Dendritic cell treated with granulocyte-macrophage colony-stimulating factor and Interleukin-4, amounts not matched to agents 40 ng/mL and 50 ng/mL, for 4 days (primary cell): ENCODE measurements at regions not wholly inside any gene's neighbourhood (a gene's known extent, or its start where the extent isn't known, plus 50 kb on each side); places are given as distances from the start of the nearest gene placed in this dataset.
"Not testable (repeated sequence)": the region's sequence is repeated elsewhere in the genome, so short reads cannot be mapped to it uniquely, and the experiment has no call there.

Experiments
- H3K27ac Mint-ChIP-seq: one replicate; pipeline ENCODE4 v1.8.0; 2022; ENCODE audit warnings: mild to moderate bottlenecking, mixed read lengths
- H3K27me3 Mint-ChIP-seq: one replicate; pipeline ENCODE4 v1.8.0; 2022; ENCODE audit warnings: mild to moderate bottlenecking, mixed read lengths
- H3K36me3 Mint-ChIP-seq: one replicate; pipeline ENCODE4 v1.8.0; 2022; ENCODE audit warnings: low read depth, mixed read lengths
- H3K4me1 Mint-ChIP-seq: one replicate; pipeline ENCODE4 v1.8.0; 2022; ENCODE audit warnings: low read depth, mixed read lengths
- H3K4me3 Mint-ChIP-seq: one replicate; pipeline ENCODE4 v1.8.0; 2022; ENCODE audit warnings: mild to moderate bottlenecking, moderate library complexity, mixed read lengths
- H3K9me3 Mint-ChIP-seq: one replicate; pipeline ENCODE4 v1.8.0; 2022; ENCODE audit warnings: mixed read lengths
- intact Hi-C: fragments of 100-400 bp; cut with micrococcal nuclease; formaldehyde crosslinking; loops from one replicate; pipeline ENCODE4 v1.15.0; 2022

DNA sequence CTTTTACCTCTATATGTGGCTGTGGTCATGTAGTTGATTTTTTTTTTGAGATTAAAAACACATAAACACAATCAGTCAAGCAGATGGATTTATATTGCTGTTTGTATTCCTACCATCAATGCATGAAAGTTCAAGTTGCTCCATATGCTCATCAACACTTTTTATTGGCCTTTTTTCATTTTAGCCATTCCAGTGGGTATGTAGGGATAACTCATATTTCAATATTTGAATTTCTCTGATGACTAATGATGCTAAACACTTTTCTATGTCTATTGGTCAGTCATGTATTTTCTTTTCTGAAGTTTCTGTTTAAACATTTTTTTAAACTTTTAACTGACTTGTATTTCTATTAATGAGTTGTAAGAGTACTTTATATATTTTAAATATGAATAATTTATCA lies 445.4 kb upstream of the RGMB start:
- no peak overlapping the region for H3K4me3 Mint-ChIP-seq
- no peaks in the 10 kb centered on the region for H3K27me3 Mint-ChIP-seq
- H3K27ac Mint-ChIP-seq = no peak overlapping the region
- H3K4me1 Mint-ChIP-seq = no peaks in the 10 kb centered on the region
- no peaks in the 10 kb centered on the region for H3K9me3 Mint-ChIP-seq
- intact Hi-C loops = no loop called here
- H3K36me3 Mint-ChIP-seq = no peaks in the 10 kb centered on the region

DNA sequence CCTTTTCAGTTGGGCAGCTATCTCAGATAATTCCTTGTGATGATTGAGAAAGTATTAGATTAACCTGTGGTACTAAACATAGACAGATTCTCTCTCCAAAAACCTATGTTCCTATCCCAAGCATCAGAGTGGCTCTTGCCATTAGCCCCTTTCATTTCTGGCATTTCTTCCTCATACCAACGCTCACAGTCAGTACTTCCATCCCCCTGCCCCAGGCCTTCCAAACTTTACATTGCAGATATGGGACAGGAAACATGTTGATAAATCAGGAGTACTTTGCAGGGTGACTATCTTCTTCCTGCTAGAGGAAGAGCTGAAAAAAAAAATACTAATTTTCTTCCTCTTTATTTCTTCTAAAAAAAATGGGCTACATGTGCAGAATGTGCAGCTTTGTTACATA lies 442.6 kb upstream of the RGMB start:
- Mint-ChIP-seq H3K9me3 (peaks cover under 1% of the 10 kb centered on the region), H3K4me3 (no peak overlapping the region), H3K4me1 (no peaks in the 10 kb centered on the region), H3K36me3 (no peaks in the 10 kb centered on the region), H3K27ac (no peak overlapping the region), H3K27me3 (no peaks in the 10 kb centered on the region)
- intact Hi-C loops = no loop called here

DNA sequence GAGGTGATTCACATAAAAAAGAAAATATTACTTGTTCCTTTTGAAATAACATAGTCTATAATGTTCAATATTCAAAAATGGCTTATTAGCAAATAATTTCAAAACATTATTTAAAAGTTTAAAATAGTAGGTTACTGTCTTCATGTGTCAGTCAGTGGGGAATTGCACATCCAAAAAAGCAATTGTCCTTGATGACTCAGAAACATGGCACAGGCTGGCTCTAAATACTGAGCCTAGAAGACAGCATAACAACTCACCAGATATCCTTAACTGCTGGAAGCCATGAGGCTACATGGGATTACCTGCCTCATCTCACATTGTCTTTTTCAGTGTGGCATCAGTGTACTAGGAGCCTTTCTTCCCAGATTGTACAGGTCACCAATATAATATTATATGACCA lies 439.5 kb upstream of the RGMB start:
- H3K36me3 Mint-ChIP-seq = no peaks in the 10 kb centered on the region
- no peaks in the 10 kb centered on the region for H3K27me3 Mint-ChIP-seq
- peaks cover 10% of the 10 kb centered on the region for H3K9me3 Mint-ChIP-seq
- no peak overlapping the region for H3K4me3 Mint-ChIP-seq
- H3K27ac Mint-ChIP-seq = no peak overlapping the region
- no peaks in the 10 kb centered on the region for H3K4me1 Mint-ChIP-seq
- intact Hi-C loops = no loop called here

DNA sequence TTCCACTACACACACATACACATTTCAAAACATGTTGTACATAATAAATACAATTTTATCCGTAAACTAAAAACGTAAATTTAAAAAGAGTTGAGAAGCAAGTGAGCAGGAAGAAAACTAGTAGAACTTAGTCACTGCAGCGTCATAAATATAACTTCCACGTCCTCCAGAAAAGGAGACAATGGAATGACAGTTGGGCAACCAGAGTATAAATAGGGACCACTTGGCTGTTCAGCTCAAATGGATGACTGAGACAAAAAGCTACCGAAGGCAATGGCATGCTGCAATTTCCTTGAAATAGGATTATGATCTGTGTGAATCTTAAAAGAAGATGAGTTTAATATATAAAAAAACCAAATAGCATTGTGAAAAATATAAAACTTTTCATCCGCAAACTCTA lies 438.5 kb upstream of the RGMB start:
- intact Hi-C loops = no loop called here
- H3K27me3 Mint-ChIP-seq = no peaks in the 10 kb centered on the region
- H3K4me1 Mint-ChIP-seq = no peaks in the 10 kb centered on the region
- H3K4me3 Mint-ChIP-seq = no peak overlapping the region
- peaks cover 20% of the 10 kb centered on the region for H3K9me3 Mint-ChIP-seq
- H3K36me3 Mint-ChIP-seq = no peaks in the 10 kb centered on the region
- no peak overlapping the region for H3K27ac Mint-ChIP-seq

DNA sequence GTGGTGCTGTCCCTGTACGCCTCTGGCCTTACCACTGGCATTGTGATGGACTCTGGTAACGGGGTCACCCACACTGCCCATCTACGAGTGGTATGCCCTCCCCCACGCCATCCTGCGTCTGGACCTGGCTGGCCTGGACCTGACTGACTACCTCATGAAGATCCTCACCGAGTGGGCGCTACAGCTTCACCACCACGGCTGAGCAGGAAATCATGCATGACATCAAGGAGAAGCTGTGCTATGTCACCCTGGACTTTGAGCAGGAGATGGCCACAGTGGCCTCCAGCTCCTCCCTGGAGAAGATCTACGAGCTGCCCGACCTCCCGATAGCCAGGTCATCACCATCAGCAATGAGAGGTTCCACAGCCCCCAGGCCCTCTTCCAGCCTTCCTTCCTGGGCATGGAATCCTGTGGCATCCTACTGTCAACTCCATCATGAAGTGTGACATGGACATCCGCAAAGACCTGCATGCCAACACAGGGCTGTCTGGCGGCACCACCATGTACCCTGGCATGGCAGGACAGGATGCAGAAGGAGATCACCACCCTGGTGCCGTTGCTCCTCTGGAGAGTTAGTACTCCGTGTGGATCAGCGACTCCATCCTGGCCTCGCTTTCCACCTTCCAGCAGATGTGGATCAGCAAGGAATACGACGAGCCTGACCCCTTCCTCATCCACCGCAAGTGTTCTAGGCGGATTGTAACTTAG lies 434.2 kb upstream of the RGMB start:
- intact Hi-C loops = no loop called here
- Mint-ChIP-seq H3K27ac (no peak overlapping the region), H3K4me3 (no peak overlapping the region), H3K4me1 (no peaks in the 10 kb centered on the region), H3K27me3 (no peaks in the 10 kb centered on the region), H3K9me3 (peaks cover 39% of the 10 kb centered on the region), H3K36me3 (no peaks in the 10 kb centered on the region)

DNA sequence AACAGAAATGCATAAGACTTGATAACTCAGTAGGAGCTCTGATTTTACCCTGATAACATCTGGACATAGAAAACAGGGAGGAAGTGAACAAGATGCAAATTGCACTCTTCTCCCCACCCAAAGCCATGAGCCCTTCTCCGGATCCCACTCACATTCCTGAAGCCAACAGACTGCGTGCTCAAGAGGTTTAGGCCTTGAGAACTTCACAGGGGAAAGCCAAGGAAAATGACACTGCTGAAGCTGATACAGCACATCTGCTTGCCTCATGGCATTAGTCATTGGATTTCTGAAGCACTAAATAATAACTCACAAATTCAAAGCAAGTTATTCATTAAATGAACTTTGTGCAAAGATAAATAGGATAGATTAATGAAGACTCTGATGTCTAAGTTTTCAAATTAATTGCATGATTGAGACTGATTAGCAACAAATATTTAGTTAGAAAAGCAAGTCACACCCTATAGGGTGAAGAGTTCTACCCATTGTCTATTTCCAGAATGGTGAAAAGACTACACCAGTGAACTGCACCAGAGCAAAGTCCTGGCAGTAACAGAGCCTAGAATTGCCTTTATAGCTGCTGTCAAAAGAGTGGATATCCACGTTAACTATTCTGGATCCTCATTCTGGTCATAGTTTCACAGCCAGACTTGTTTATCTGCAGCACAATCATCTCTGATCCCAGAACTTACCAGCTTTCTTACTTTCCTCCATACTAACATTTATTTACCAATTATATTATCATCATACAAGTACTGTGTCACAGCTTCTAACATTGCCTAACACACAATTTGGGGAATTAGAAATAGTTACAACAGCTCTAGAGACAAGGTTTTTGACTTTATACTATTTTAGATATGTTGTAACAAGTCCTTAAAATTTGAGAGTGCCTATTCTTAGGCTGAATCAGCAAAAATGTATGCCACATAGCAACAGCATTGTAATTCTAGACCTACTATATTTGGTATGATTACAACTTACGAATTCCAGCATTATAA lies 432.1 kb upstream of the RGMB start:
- H3K27me3 Mint-ChIP-seq = no peaks in the 10 kb centered on the region
- H3K4me1 Mint-ChIP-seq = no peaks in the 10 kb centered on the region
- peaks cover 54% of the 10 kb centered on the region for H3K9me3 Mint-ChIP-seq
- H3K36me3 Mint-ChIP-seq = no peaks in the 10 kb centered on the region
- intact Hi-C loops = no loop called here
- no peak overlapping the region for H3K27ac Mint-ChIP-seq
- H3K4me3 Mint-ChIP-seq = no peak overlapping the region

DNA sequence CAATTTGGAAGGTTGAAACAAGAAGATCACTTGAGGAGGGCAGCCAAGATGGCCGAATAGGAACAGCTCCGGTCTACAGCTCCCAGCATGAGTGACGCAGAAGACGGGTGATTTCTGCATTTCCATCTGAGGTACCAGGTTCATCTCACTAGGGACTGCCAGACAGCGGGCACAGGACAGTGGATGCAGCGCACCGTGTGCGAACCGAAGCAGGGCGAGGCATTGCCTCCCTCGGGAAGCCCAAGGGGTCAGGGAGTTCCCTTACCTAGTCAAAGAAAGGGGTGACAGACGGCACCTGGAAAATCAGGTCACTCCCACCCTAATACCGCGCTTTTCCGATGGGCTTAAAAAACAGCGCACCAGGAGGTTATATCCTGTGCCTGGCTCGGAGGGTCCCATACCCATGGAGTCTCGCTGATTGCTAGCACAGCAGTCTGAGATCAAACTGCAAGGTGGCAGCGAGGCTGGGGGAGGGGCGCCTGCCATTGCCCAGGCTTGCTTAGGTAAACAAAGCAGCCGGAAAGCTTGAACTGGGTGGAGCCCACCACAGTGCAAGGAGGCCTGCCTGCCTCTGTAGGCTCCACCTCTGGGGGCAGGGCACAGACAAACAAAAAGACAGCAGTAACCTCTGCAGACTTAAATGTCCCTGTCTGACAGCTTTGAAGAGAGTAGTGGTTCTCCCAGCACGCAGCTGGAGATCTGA lies 430.4 kb upstream of the RGMB start:
- intact Hi-C loops, H3K4me3 Mint-ChIP-seq, H3K4me1 Mint-ChIP-seq, H3K27me3 Mint-ChIP-seq, H3K36me3 Mint-ChIP-seq, H3K27ac Mint-ChIP-seq: not testable (repeated sequence)
- peaks cover 60% of the 10 kb centered on the region for H3K9me3 Mint-ChIP-seq

DNA sequence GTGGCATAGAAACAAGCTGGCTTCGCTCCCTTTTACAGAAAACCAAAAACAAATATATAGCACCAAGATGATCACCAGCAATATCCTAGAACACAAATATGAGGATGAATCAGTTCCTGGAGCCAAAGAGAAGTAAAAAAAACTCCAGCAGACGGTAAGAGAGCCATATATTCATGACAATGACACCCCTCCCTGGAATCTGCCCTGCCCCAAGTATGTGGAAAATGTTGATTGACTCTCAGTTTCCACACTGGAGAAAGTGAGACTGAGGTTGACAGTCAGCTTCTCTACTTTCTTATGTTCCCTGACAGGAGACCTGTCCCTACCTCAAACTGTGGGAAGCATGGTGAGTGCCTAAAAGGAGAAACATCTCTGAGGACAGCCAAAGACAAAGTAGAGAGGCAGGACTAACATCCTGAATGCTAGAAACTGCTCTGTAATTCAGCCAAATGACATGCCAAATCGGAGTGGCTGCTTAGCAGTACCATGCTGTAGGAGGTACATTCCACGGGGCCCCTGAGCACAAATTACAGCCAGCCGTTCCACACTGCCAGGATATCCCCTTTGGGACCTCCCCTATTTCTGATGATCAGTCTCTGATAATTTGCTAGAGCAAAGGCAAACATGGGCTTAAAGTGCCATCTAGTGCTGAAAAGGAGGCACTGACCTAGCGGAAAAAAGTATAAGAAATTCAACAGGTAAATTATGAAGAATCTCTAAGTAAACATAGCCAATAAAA lies 424.0 kb upstream of the RGMB start:
- Mint-ChIP-seq H3K4me1 (no peaks in the 10 kb centered on the region), H3K9me3 (peaks cover 58% of the 10 kb centered on the region), H3K36me3 (no peaks in the 10 kb centered on the region), H3K4me3 (no peak overlapping the region), H3K27me3 (no peaks in the 10 kb centered on the region), H3K27ac (no peak overlapping the region)
- intact Hi-C loops = no loop called here

DNA sequence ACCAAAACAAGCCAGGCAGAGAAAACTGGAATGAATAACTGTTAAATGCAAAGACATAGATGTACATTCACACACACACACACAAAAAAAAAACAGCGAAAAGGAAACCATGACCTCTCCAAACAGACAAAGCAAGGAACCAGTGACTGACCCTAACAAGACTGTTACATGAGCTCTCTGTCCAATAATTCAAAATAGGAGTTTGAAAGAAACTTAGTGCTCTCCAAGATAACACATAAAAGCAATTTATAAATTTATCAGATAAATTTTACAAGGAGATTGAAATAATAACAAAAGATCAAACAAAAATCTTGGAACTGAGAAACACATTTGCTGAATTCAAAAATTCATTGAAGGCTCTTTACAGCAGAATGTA lies 423.5 kb upstream of the RGMB start:
- no peak overlapping the region for H3K27ac Mint-ChIP-seq
- H3K4me1 Mint-ChIP-seq = no peaks in the 10 kb centered on the region
- intact Hi-C loops = no loop called here
- H3K36me3 Mint-ChIP-seq = no peaks in the 10 kb centered on the region
- H3K4me3 Mint-ChIP-seq = no peak overlapping the region
- peaks cover 52% of the 10 kb centered on the region for H3K9me3 Mint-ChIP-seq
- no peaks in the 10 kb centered on the region for H3K27me3 Mint-ChIP-seq

DNA sequence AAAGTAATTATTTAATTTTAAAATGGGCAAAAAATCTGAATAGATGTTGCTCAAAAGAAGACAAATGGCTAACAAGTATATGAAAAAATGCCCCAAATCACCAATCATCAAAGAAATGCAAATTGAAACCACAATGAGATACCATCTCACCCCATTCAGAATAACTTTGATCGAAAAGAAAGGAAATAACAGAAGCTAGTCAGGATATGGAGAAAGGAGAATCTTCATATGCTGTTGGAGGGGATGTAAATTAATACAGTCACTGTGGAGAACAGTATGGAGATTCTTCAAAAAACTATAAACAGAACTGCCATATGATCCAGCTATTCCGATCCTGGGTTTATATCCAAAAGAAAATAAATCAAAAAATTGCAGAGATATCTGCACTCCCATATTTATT lies 418.5 kb upstream of the RGMB start:
- peaks cover 31% of the 10 kb centered on the region for H3K9me3 Mint-ChIP-seq
- no peaks in the 10 kb centered on the region for H3K36me3 Mint-ChIP-seq
- no peak overlapping the region for H3K4me3 Mint-ChIP-seq
- no peaks in the 10 kb centered on the region for H3K4me1 Mint-ChIP-seq
- intact Hi-C loops = no loop called here
- H3K27me3 Mint-ChIP-seq = no peaks in the 10 kb centered on the region
- no peak overlapping the region for H3K27ac Mint-ChIP-seq

DNA sequence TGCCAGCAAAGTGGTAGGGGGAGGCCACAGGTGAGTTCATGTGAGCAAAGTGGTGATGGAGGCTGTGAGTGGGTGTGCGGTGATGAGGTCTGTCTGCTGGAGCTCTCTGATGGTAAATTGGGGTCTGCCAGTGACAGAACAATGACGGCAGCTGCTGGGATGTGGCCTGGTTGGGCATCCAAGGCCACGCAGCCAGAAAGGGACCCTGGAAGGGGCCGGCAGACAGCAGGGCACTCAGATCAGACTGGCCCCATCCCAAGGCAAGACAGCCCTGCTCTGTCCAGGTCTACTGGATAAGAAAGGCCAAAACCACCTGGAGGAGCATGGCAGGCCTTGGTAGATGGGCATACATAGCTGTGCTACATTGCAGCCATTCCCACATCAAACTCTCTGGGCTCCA lies 412.9 kb upstream of the RGMB start:
- intact Hi-C loops = no loop called here
- Mint-ChIP-seq H3K4me1 (no peaks in the 10 kb centered on the region), H3K4me3 (no peak overlapping the region), H3K27ac (no peak overlapping the region), H3K36me3 (no peaks in the 10 kb centered on the region), H3K27me3 (no peaks in the 10 kb centered on the region), H3K9me3 (peaks cover 27% of the 10 kb centered on the region)

DNA sequence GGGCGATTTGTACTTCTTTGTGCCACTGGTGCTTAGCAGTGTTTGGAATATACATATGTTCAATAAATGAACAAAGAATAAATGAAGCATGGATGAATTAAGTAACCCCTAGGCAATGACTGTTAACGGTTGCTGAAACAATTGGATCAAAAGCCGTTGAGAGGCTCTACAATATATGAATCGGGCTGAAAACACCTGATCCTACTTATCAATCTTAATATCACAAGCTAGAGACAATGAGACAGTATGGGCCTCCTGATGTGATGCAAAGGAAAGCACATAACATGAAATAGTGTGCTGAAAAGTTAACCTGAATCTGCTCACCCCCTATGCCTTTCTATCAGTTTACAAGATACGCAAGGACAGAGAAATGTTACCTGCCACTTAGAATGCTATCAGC lies 410.3 kb upstream of the RGMB start:
- no peaks in the 10 kb centered on the region for H3K36me3 Mint-ChIP-seq
- H3K9me3 Mint-ChIP-seq = peaks cover 27% of the 10 kb centered on the region
- no peaks in the 10 kb centered on the region for H3K4me1 Mint-ChIP-seq
- no peaks in the 10 kb centered on the region for H3K27me3 Mint-ChIP-seq
- H3K4me3 Mint-ChIP-seq = no peak overlapping the region
- intact Hi-C loops = no loop called here
- no peak overlapping the region for H3K27ac Mint-ChIP-seq

DNA sequence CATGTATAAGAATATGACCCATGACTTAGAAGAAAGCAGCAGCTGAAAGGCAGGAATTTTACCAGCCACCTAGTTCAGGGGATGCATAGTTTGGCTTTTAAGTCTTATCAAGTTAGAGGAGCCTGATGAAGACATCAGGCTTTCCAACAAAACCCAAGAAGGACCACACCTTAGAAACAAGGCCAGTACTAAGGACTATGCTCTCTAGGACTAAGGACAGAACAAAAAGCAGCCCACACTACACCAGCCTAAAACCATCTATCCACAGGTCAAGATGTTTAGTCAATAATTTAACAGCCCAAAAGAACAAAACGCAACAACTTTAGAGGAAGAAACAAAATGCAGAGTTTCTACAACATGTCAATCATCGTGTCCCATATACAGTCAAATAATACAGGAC lies 408.9 kb upstream of the RGMB start:
- intact Hi-C loops = no loop called here
- Mint-ChIP-seq H3K4me1 (no peaks in the 10 kb centered on the region), H3K9me3 (peaks cover 19% of the 10 kb centered on the region), H3K36me3 (no peaks in the 10 kb centered on the region), H3K4me3 (no peak overlapping the region), H3K27ac (no peak overlapping the region), H3K27me3 (no peaks in the 10 kb centered on the region)

DNA sequence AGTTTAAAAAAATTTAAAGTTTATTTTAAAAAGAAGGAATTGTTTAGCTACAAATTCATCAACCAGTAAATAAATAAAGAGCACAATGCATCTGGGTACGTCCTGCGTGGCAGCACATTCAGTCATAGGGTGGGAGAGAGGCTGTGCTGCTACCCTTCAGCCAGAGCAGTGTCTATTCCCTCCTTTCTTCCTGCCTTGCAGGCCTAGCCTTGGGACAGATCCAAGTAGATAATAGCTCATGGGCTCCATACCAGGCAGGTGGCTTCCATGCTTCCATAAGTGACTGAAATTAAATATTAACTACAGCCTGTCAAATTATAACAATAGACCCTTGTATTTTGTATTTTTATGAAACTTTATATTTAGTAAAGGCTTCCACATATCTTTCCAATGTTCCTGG lies 408.3 kb upstream of the RGMB start:
- Mint-ChIP-seq H3K4me1 (no peaks in the 10 kb centered on the region), H3K27ac (no peak overlapping the region), H3K36me3 (no peaks in the 10 kb centered on the region), H3K27me3 (no peaks in the 10 kb centered on the region), H3K9me3 (peaks cover 16% of the 10 kb centered on the region), H3K4me3 (no peak overlapping the region)
- intact Hi-C loops = no loop called here
